HepG2 (cell line): ENCODE measurements at regions not wholly inside any gene's neighbourhood (a gene's known extent, or its start where the extent isn't known, plus 50 kb on each side); places are given as distances from the start of the nearest gene placed in this dataset.

Experiments used
- AGO2 ChIP-seq: fragments of 200-400 bp; formaldehyde crosslinking; optimal IDR thresholded peaks from 2 replicates; pipeline ENCODE3; 2017; ENCODE audit warnings: mild to moderate bottlenecking, low read depth, low read length, moderate library complexity
- ARNT2 ChIP-seq: sonication (generic); formaldehyde crosslinking; IDR thresholded peaks from 2 replicates; pipeline ENCODE4 v1.8.0; 2022; ENCODE audit warnings: mild to moderate bottlenecking, low read depth, missing genetic modification reagents, moderate library complexity
- HNF4A ChIP-seq: sonication (generic); formaldehyde crosslinking; IDR thresholded peaks from 2 replicates; pipeline ENCODE4 v1.4.0; 2020; ENCODE audit warnings: missing genetic modification reagents
- IRX3 ChIP-seq: sonication (generic); formaldehyde crosslinking; IDR thresholded peaks from 2 replicates; pipeline ENCODE4 v1.8.1; 2023; ENCODE audit warnings: mild to moderate bottlenecking, low read depth, missing genetic modification reagents, borderline replicate concordance
- NBN ChIP-seq: fragments of 450-650 bp; conservative IDR thresholded peaks from 2 replicates; pipeline ENCODE4 v1.6.1; 2017
- SATB2 ChIP-seq: sonication (generic); formaldehyde crosslinking; IDR thresholded peaks from 2 replicates; pipeline ENCODE4 v1.5.0; 2020; ENCODE audit warnings: missing genetic modification reagents
- SP140L ChIP-seq: sonication (generic); formaldehyde crosslinking; IDR thresholded peaks from 2 replicates; pipeline ENCODE4 v1.4.0; 2020; ENCODE audit warnings: missing genetic modification reagents, borderline replicate concordance
- SPEN ChIP-seq: sonication (generic); formaldehyde crosslinking; IDR thresholded peaks from 2 replicates; pipeline ENCODE4 v1.5.1; 2020; ENCODE audit warnings: low read depth, mild to moderate bottlenecking, missing genetic modification reagents
- TARDBP ChIP-seq: sonication (generic); formaldehyde crosslinking; IDR thresholded peaks from 2 replicates; pipeline ENCODE4 v1.8.0; 2022; ENCODE audit warnings: mild to moderate bottlenecking, missing genetic modification reagents
- ZBTB20 ChIP-seq: sonication (generic); formaldehyde crosslinking; IDR thresholded peaks from 2 replicates; pipeline ENCODE4 v1.8.1; 2023; ENCODE audit warnings: missing genetic modification reagents, low read depth, mild to moderate bottlenecking, borderline replicate concordance
- ZNF780A ChIP-seq: sonication (generic); formaldehyde crosslinking; IDR thresholded peaks from 2 replicates; pipeline ENCODE4 v1.8.0; 2022; ENCODE audit warnings: mild to moderate bottlenecking, missing genetic modification reagents, moderate library complexity
- TF ChIP-seq, protein P1 (sequence below): fragments of 450-650 bp; IDR thresholded peaks from 2 replicates; pipeline ENCODE4 v1.6.1; 2017; ENCODE audit warnings: mild to moderate bottlenecking
- TF ChIP-seq, protein P2 (sequence below): IDR thresholded peaks from 2 replicates; pipeline ENCODE4 v1.6.1; 2016; ENCODE audit warnings: missing biosample characterization, missing genetic modification reagents, low read depth
- TF ChIP-seq, protein P3 (sequence below): sonication (generic); formaldehyde crosslinking; IDR thresholded peaks from 2 replicates; pipeline ENCODE4 v1.5.0; 2020; ENCODE audit warnings: mild to moderate bottlenecking, missing genetic modification reagents, borderline replicate concordance
- TF ChIP-seq, protein P4 (sequence below): sonication (generic); formaldehyde crosslinking; IDR thresholded peaks from 2 replicates; pipeline ENCODE4 v1.5.1; 2020; ENCODE audit warnings: mild to moderate bottlenecking, missing genetic modification reagents, borderline replicate concordance

DNA sequence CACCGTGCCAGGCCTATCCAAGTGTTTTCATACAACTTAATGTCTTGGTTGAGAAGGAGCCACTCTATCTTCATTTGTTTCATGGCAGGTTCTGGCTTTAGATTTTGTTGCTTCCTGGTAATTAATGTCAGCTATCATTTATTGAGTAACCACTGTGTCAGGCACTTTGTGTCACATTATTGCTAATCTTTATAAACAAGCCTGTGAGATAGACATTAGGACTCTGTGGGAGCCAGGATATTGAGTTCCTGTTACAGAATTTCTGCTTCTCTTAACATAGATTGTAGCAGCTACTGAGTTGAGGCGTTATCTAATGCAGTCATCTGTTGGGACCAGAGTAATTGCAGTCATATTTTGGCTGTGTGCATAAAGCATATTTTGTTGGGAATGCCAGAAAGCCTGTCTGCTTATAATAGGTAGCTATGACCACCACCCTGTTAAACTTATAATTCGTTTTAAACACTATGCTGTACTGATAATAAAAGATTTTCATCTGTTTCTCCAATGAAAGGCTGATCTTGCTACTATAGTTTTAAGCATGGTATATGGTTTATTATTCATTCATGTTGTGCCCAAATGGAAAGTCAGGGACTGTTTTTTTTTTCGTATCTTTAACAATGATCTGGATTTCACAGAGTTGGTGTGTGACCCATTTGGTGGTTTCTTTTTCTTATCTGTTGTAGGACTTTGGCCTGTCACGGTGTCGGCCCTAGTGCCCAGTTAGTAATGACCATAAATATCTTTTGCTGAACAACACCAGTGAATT lies 432.6 kb downstream of the PCNX1 start (continued):
- TF ChIP-seq, protein P1, sequence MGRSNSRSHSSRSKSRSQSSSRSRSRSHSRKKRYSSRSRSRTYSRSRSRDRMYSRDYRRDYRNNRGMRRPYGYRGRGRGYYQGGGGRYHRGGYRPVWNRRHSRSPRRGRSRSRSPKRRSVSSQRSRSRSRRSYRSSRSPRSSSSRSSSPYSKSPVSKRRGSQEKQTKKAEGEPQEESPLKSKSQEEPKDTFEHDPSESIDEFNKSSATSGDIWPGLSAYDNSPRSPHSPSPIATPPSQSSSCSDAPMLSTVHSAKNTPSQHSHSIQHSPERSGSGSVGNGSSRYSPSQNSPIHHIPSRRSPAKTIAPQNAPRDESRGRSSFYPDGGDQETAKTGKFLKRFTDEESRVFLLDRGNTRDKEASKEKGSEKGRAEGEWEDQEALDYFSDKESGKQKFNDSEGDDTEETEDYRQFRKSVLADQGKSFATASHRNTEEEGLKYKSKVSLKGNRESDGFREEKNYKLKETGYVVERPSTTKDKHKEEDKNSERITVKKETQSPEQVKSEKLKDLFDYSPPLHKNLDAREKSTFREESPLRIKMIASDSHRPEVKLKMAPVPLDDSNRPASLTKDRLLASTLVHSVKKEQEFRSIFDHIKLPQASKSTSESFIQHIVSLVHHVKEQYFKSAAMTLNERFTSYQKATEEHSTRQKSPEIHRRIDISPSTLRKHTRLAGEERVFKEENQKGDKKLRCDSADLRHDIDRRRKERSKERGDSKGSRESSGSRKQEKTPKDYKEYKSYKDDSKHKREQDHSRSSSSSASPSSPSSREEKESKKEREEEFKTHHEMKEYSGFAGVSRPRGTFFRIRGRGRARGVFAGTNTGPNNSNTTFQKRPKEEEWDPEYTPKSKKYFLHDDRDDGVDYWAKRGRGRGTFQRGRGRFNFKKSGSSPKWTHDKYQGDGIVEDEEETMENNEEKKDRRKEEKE, result no peak
- TF ChIP-seq NBN (no peak), TARDBP (peak; percentile 18; the same call in 1 of the 2 replicates), IRX3 (CRISPR knock-in tag) (no peak), ZNF780A (no peak), AGO2 (no peak), ZBTB20 (CRISPR knock-in tag) (no peak), HNF4A (peak; percentile 74), SATB2 (CRISPR knock-in tag) (no peak), SP140L (no peak), SPEN (CRISPR knock-in tag) (no peak), ARNT2 (CRISPR knock-in tag) (no peak)
- TF ChIP-seq, protein P2, sequence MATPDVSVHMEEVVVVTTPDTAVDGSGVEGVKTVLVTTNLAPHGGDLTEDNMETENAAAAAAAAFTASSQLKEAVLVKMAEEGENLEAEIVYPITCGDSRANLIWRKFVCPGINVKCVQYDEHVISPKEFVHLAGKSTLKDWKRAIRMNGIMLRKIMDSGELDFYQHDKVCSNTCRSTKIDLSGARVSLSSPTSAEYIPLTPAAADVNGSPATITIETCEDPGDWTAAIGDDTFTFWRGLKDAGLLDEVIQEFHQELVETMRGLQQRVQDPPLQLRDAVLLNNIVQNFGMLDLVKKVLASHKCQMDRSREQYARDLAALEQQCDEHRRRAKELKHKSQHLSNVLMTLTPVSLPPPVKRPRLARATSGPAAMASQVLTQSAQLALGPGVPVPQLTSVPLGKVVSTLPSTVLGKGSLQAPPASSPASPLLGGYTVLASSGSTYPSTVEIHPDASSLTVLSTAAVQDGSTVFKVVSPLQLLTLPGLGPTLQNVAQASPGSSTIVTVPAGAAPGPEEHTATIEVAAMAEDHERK (CRISPR knock-in tag), result no peak
- TF ChIP-seq, protein P3, sequence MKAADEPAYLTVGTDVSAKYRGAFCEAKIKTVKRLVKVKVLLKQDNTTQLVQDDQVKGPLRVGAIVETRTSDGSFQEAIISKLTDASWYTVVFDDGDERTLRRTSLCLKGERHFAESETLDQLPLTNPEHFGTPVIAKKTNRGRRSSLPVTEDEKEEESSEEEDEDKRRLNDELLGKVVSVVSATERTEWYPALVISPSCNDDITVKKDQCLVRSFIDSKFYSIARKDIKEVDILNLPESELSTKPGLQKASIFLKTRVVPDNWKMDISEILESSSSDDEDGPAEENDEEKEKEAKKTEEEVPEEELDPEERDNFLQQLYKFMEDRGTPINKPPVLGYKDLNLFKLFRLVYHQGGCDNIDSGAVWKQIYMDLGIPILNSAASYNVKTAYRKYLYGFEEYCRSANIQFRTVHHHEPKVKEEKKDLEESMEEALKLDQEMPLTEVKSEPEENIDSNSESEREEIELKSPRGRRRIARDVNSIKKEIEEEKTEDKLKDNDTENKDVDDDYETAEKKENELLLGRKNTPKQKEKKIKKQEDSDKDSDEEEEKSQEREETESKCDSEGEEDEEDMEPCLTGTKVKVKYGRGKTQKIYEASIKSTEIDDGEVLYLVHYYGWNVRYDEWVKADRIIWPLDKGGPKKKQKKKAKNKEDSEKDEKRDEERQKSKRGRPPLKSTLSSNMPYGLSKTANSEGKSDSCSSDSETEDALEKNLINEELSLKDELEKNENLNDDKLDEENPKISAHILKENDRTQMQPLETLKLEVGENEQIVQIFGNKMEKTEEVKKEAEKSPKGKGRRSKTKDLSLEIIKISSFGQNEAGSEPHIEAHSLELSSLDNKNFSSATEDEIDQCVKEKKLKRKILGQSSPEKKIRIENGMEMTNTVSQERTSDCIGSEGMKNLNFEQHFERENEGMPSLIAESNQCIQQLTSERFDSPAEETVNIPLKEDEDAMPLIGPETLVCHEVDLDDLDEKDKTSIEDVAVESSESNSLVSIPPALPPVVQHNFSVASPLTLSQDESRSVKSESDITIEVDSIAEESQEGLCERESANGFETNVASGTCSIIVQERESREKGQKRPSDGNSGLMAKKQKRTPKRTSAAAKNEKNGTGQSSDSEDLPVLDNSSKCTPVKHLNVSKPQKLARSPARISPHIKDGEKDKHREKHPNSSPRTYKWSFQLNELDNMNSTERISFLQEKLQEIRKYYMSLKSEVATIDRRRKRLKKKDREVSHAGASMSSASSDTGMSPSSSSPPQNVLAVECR (CRISPR knock-in tag), result no peak
- TF ChIP-seq, protein P4, sequence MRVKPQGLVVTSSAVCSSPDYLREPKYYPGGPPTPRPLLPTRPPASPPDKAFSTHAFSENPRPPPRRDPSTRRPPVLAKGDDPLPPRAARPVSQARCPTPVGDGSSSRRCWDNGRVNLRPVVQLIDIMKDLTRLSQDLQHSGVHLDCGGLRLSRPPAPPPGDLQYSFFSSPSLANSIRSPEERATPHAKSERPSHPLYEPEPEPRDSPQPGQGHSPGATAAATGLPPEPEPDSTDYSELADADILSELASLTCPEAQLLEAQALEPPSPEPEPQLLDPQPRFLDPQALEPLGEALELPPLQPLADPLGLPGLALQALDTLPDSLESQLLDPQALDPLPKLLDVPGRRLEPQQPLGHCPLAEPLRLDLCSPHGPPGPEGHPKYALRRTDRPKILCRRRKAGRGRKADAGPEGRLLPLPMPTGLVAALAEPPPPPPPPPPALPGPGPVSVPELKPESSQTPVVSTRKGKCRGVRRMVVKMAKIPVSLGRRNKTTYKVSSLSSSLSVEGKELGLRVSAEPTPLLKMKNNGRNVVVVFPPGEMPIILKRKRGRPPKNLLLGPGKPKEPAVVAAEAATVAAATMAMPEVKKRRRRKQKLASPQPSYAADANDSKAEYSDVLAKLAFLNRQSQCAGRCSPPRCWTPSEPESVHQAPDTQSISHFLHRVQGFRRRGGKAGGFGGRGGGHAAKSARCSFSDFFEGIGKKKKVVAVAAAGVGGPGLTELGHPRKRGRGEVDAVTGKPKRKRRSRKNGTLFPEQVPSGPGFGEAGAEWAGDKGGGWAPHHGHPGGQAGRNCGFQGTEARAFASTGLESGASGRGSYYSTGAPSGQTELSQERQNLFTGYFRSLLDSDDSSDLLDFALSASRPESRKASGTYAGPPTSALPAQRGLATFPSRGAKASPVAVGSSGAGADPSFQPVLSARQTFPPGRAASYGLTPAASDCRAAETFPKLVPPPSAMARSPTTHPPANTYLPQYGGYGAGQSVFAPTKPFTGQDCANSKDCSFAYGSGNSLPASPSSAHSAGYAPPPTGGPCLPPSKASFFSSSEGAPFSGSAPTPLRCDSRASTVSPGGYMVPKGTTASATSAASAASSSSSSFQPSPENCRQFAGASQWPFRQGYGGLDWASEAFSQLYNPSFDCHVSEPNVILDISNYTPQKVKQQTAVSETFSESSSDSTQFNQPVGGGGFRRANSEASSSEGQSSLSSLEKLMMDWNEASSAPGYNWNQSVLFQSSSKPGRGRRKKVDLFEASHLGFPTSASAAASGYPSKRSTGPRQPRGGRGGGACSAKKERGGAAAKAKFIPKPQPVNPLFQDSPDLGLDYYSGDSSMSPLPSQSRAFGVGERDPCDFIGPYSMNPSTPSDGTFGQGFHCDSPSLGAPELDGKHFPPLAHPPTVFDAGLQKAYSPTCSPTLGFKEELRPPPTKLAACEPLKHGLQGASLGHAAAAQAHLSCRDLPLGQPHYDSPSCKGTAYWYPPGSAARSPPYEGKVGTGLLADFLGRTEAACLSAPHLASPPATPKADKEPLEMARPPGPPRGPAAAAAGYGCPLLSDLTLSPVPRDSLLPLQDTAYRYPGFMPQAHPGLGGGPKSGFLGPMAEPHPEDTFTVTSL (CRISPR knock-in tag), result peak; percentile 35; the same call in 1 of the 2 replicates
